ENCODE measurements at regions not wholly inside any gene's neighbourhood (a gene's known extent, or its start where the extent isn't known, plus 50 kb on each side); places are given as distances from the start of the nearest gene placed in this dataset.
"Not testable (repeated sequence)": the region's sequence is repeated elsewhere in the genome, so short reads cannot be mapped to it uniquely, and the experiment has no call there.

DNA sequence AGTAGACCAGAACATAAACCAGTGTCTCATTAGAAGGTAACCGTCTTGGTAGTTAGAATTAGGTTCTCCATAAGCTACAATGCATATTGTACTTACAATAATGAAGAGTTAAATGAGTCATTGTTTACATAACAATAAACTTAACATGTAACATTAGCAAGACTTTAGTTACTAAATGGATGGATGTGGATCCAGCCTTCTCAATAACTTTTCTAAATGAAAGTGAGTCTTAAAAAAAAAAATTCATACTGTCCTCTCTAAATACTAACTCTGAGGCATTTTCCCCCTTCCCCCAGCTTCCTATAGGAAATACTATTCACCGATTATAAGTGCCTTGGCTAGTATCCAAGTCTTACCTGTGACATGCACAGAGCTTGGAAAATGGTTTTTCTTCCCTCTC lies 155.3 kb downstream of the CYB561 start:
- ATAC-seq (no peak), DNase-seq (no peak)
- H3K4me1 Mint-ChIP-seq: peaks cover under 1% of the 10 kb centered on the region
- no peak overlapping the region for H3K4me3 Mint-ChIP-seq
- no peaks in the 10 kb centered on the region for H3K27me3 Mint-ChIP-seq
- H3K9me3 Mint-ChIP-seq (ENCODE audit: low read depth): peaks cover 13% of the 10 kb centered on the region
- no peak overlapping the region for H3K27ac Mint-ChIP-seq
- CTCF ChIA-PET: no interaction called here
- H3K36me3 Mint-ChIP-seq: peaks cover 15% of the 10 kb centered on the region

DNA sequence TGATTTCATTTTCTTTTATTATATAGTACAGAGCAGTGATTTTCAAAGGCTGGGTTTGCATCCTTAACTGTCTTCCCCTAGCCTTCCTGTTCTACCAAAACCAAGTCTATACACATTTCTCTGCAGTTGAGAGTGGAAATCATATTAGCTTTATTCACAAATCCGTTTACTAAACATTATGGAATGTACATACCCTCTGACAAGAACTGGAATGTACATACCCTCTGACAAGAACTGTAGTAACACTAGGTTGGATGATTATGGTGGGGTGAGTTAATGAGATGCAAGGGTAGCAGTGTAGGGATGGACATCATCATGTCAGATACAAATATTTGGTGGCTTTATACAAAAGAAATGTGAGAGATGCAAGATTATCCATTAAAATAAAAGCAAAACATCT lies 154.8 kb downstream of the CYB561 start:
- CTCF ChIA-PET: no interaction called here
- H3K27me3 Mint-ChIP-seq: no peaks in the 10 kb centered on the region
- H3K27ac Mint-ChIP-seq: no peak overlapping the region

DNA sequence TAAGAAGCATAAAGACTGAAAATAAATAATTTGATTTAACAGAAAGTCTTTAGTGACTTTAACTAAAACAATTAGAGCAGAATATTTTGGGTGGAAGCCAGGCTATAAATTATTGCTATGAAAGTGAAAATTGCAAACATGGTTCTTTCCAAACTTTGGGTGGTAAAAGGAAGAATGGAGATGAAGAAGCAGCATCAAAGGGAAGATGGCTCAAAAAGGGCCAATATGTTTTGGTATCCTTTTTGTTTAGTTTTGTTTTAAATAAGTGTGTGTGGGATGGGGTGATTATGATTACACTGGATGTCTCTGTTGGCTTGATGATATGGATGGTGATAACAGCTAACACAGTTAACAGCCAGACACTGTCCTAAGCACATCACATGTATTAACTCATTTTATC lies 153.7 kb downstream of the CYB561 start:
- H3K9me3 Mint-ChIP-seq (ENCODE audit: low read depth): peaks cover 12% of the 10 kb centered on the region
- H3K27me3 Mint-ChIP-seq: no peaks in the 10 kb centered on the region
- CTCF ChIA-PET: no interaction called here
- H3K4me1 Mint-ChIP-seq: peaks cover 4% of the 10 kb centered on the region
- H3K36me3 Mint-ChIP-seq: peaks cover 16% of the 10 kb centered on the region
- no peak overlapping the region for H3K27ac Mint-ChIP-seq
- DNase-seq (no peak), ATAC-seq (no peak)
- no peak overlapping the region for H3K4me3 Mint-ChIP-seq

More for the DNA sequence above, 154.8 kb downstream of the CYB561 start:
- Mint-ChIP-seq H3K9me3 (ENCODE audit: low read depth) (peaks cover 13% of the 10 kb centered on the region), H3K4me3 (no peak overlapping the region), H3K4me1 (peaks cover 4% of the 10 kb centered on the region), H3K36me3 (peaks cover 19% of the 10 kb centered on the region)
- ATAC-seq (no peak), DNase-seq (no peak)

DNA sequence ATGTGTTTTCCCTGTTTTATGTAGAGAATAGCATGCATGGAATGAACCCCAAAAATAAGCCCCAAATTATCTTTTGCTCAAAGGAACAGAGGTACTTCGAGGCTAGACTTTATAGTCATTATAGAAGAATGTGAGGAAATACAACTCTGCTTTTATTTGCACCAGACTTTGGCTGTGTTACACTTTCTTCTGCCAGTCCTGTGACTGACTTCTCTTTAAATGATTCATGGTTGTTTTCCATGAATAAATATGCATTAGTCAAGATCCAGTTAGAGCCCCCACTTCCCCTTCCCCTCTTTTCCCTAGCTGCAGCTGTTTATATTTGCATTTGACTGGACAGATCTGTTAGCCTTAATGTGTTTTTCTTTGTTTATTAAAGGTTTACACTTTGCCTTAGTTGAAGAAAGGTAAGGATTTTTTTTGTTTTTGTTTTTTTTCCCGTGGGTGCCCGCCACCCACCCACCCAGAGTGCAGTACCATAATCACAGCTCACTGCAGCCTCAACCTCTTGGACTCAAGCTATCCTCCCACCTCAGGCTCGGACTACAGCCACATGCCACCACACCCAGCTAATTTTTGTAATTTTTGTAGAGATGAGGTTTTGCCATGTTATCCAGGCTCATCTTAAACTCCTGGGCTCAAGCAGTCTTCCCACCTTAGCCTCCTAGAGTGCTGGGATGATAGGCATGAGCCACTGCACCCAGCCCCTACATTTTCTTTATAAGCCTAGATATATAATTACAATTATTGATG lies 152.6 kb downstream of the CYB561 start:
- ATAC-seq (no peak), DNase-seq (no peak)
- Mint-ChIP-seq H3K4me3 (no peak overlapping the region), H3K27ac (no peak overlapping the region), H3K36me3 (peaks cover 14% of the 10 kb centered on the region), H3K4me1 (peaks cover 4% of the 10 kb centered on the region), H3K9me3 (ENCODE audit: low read depth) (peaks cover 9% of the 10 kb centered on the region), H3K27me3 (no peaks in the 10 kb centered on the region)
- CTCF ChIA-PET: no interaction called here

DNA sequence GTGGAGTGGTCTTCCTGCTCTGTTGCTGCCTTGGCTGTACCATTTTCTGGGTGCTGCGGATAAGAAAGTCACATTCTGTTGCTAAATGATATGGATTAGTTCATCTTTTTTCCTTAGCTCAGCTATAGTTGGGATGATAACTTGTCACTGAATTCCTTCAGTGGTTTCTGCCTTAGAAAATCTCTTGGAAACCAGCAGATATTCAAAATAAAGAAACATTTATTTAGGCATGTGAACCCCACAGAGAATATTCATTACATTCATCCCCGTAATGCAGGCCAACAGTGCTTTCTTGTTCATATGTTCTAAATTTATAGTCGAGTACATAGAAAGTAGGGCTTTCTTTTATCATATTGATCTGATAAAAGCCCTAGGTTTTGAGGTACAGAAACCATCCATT lies 151.3 kb downstream of the CYB561 start:
- Mint-ChIP-seq H3K4me3 (no peak overlapping the region), H3K9me3 (ENCODE audit: low read depth) (peaks cover 11% of the 10 kb centered on the region), H3K36me3 (peaks cover 13% of the 10 kb centered on the region), H3K27ac (no peak overlapping the region), H3K27me3 (no peaks in the 10 kb centered on the region), H3K4me1 (peaks cover 4% of the 10 kb centered on the region)
- DNase-seq: no peak
- ATAC-seq: no peak
- CTCF ChIA-PET: no interaction called here

DNA sequence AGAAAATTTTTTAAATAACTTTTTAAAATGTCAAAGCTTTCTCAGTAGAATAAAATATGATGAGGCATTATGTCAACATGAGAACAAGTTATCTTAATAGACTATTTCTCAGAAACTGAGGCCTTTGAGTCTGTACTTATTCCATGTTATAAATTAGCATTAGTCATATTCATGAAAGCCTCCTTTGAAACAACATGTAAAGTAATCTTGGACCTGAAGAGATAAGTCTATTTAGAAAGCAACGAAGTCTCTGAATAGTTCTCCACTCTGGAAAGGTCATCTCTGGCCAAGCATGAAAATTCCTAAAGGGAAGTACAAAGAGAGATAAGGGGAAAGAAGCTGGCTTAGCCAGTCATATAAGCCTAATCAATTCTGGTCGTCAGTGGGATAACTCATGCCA lies 150.8 kb downstream of the CYB561 start:
- no peak for DNase-seq
- Mint-ChIP-seq H3K27me3 (no peaks in the 10 kb centered on the region), H3K27ac (no peak overlapping the region), H3K36me3 (peaks cover 13% of the 10 kb centered on the region), H3K9me3 (ENCODE audit: low read depth) (peaks cover 11% of the 10 kb centered on the region), H3K4me3 (no peak overlapping the region), H3K4me1 (peaks cover 4% of the 10 kb centered on the region)
- CTCF ChIA-PET: no interaction called here
- ATAC-seq: no peak

DNA sequence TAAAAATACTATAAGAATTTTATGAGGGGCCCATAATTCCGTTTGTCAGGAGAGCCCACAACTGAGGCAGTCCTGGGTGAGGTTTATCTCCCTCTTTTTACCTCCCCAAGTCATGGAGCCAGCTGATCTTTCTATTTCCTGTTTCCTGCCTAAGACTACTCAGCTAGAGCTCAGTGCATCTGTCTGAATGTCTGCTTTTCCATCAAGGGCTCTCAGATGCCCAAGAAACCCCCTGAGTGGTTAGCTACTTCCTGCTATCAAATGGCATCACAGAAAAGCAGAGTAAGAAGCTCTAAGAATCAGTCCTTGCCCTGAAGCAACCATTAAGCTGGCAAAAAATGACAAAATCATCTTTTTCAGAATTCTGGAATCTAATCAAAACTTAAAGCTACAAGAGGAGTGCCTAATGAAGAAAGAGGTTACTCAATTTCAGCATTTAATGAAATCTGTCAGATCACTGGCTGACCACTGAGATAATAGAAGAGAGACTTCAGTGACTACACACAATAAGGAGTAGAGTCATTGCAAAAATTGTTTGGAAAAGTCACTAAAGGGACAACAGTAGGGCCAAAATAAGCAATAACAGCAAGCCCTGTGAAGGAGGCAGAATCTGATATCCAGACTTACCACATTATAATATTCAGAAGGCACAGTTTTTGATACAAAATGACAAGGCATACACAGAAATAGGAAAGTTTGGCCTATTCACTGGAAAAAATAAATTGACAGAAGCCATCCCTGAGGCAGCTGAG lies 150.1 kb downstream of the CYB561 start:
- H3K9me3 Mint-ChIP-seq (ENCODE audit: low read depth): peaks cover 11% of the 10 kb centered on the region
- H3K4me1 Mint-ChIP-seq: peaks cover 4% of the 10 kb centered on the region
- no peaks in the 10 kb centered on the region for H3K27me3 Mint-ChIP-seq
- DNase-seq: no peak
- no peak overlapping the region for H3K4me3 Mint-ChIP-seq
- H3K36me3 Mint-ChIP-seq: peaks cover 15% of the 10 kb centered on the region
- H3K27ac Mint-ChIP-seq: no peak overlapping the region
- CTCF ChIA-PET: no interaction called here
- ATAC-seq: no peak

DNA sequence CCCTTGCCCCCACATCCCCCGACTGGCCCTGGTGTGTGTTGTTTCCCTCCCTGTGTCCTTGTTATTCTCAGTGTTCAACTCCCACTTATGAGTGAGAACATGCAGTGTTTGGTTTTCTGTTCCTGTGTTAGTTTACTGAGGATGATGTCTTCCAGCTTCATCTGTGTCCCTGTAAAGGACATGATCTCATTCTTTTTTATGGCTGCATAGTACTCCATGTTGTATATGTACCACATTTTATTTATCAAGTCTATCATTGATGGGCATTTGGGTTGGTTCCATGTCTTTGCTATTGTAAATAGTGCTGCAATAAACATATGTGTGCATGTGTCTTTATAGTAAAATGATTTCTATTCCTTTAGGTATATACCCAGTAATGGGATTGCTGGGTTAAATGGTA lies 147.2 kb downstream of the CYB561 start:
- Mint-ChIP-seq H3K9me3 (ENCODE audit: low read depth) (peaks cover 11% of the 10 kb centered on the region), H3K36me3 (peaks cover 17% of the 10 kb centered on the region)
- CTCF ChIA-PET, H3K27me3 Mint-ChIP-seq, H3K27ac Mint-ChIP-seq, H3K4me1 Mint-ChIP-seq, ATAC-seq, H3K4me3 Mint-ChIP-seq, DNase-seq: not testable (repeated sequence)

DNA sequence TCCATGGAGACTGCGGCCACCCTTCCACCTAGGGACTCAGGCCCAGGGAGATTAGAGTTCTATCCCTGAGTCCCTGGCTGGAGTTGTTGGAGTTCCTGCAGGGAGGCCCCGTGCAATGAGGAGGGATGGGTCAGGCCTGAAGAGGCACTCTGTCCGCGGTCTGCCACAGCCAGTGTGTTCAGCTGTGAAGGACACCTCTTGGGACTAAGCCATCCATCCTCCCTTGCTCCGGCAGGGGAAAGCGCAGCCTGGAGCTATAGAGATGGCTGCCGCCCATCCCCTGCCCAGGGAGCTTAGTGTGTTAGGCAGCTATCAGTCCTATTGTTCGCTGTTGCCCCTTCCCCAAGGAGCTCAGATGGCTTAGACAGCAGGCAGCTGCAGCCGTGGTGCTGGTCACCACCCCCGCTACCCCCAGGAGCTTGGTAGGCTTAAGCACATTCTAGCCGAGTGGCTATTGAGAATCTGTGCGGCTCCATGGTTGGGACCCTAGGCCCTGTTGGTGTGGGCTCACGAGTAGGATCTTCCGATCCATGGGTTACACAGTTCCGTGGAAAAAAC lies 141.3 kb downstream of the CYB561 start:
- Mint-ChIP-seq H3K27me3 (no peaks in the 10 kb centered on the region), H3K36me3 (peaks cover 9% of the 10 kb centered on the region), H3K4me3 (no peak overlapping the region), H3K4me1 (no peaks in the 10 kb centered on the region), H3K9me3 (ENCODE audit: low read depth) (peaks cover 2% of the 10 kb centered on the region), H3K27ac (no peak overlapping the region)
- DNase-seq (no peak), ATAC-seq (no peak)
- CTCF ChIA-PET: no interaction called here

DNA sequence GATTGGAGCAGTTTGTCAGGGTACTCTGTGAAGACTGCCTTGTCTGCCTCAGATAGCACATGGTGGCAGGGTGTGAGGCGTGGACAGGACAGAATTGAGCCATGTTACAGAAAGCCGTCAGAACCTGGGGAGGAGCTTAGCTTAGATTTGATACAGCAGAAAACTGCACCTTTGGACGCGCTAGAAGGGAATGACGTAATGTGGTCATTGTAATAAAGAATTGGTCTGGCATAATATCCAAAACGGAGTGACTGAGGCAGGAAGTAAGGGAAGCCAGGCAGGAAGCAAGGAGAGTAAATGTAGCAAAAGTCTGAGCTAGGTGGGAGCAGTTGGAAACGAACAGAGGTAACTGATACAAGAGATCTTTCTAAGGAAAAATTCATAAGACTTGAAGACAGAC lies 140.2 kb downstream of the CYB561 start:
- H3K36me3 Mint-ChIP-seq: peaks cover 7% of the 10 kb centered on the region
- CTCF ChIA-PET: no interaction called here
- ATAC-seq (no peak), DNase-seq (no peak)
- peaks cover 3% of the 10 kb centered on the region for H3K4me1 Mint-ChIP-seq
- no peak overlapping the region for H3K27ac Mint-ChIP-seq
- no peak overlapping the region for H3K4me3 Mint-ChIP-seq
- no peaks in the 10 kb centered on the region for H3K27me3 Mint-ChIP-seq
- peaks cover 2% of the 10 kb centered on the region for H3K9me3 Mint-ChIP-seq (ENCODE audit: low read depth)

DNA sequence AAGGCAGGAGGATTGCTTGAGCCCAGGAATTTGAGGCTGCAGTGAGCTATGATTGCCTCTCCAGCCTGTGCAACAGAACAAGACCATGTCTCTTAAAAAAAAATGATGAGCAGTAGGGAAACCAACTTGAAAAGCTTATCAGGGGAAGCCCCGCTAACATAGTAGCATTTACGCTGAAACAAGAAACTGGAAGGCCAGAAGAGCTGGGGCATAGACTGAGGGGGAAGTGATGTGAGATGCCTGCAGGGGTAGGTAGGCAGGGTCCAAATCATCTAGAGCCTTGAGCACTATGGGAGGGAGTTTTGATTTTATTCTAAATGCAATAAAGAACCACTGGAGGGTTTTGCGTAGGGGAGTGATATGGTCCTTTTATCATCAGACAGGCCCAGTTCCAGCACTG lies 139.3 kb downstream of the CYB561 start:
- Mint-ChIP-seq H3K9me3 (ENCODE audit: low read depth) (peaks cover 2% of the 10 kb centered on the region), H3K4me1 (peaks cover 8% of the 10 kb centered on the region), H3K4me3 (no peak overlapping the region), H3K27ac (no peak overlapping the region), H3K36me3 (peaks cover 7% of the 10 kb centered on the region), H3K27me3 (no peaks in the 10 kb centered on the region)
- DNase-seq: no peak
- ATAC-seq: no peak
- CTCF ChIA-PET: no interaction called here

DNA sequence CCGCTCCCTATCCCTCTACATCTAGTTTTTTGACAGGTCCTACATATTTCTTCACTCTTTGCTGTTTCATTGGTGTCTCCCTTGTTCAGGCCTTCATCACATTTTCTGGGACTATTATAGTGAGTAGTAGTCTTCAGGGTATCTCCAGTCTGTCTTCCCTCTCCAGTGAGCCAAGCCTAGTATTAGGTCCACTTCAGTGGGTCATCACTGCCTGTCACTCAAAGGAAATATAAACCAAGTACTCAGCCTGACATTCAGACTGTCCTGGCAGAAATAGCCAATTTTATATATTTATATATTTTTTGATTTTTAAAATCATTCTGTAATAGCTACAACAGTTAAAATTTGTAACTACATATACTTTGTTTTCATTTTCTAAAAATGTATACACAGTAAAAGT lies 137.8 kb downstream of the CYB561 start:
- peaks cover 2% of the 10 kb centered on the region for H3K9me3 Mint-ChIP-seq (ENCODE audit: low read depth)
- no peaks in the 10 kb centered on the region for H3K27me3 Mint-ChIP-seq
- ATAC-seq (no peak), DNase-seq (no peak)
- no peak overlapping the region for H3K4me3 Mint-ChIP-seq
- no peak overlapping the region for H3K27ac Mint-ChIP-seq
- peaks cover 8% of the 10 kb centered on the region for H3K4me1 Mint-ChIP-seq
- CTCF ChIA-PET: interaction anchor here (0.9 to 1.4 kb wide), 2 partner anchors 29 to 242 kb away, joined by 3 read pairs; partner anchors contain the start of gene DCAF7
- H3K36me3 Mint-ChIP-seq: peaks cover 10% of the 10 kb centered on the region

DNA sequence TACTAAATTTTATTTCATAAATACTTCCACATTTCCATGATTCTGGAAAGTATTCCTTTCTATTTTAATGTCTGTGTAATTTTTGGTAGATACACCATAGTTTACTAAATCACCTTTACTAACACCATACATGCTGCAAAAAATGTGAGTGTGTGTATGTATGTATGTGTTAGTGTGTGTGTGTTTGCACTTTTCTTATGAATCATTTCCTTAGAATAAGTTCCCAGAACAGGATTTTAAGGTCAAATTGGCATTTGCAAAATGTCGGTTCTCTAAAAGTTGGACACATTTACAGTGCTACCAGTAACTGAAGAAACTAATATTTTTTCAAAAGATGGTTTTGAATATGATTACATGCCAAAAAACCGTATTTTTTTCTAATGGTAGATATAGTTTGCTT lies 137.1 kb downstream of the CYB561 start:
- CTCF ChIA-PET: interaction anchor here (1.4 kb wide), 1 partner anchor 241 kb away, joined by 3 read pairs; the partner anchor contains the start of gene DCAF7
- no peak for ATAC-seq
- no peak overlapping the region for H3K4me3 Mint-ChIP-seq

DNA sequence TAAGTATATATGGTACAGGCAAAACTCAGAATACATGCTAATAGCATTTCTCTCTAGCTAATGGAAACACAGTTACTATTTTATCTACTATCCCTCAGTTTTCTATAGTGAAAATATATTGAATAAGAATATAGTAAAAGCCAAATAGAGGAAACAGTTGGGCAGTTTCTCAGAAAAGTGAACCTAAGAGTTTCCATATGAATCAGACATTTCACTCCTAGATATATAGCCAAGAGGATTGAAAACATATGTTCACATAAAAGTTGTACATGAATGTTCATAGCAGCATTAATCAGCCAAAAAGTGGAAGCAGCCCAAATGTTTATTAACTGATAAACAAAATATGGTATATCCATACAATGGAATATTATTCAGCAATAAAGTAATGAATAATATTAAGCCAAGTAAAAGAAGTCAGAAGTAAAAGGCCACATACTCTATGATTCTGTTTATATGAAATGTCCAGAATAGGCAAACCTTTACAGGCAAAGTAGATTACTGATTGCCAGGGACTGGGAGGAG lies 134.6 kb downstream of the CYB561 start:
- H3K27me3 Mint-ChIP-seq: no peaks in the 10 kb centered on the region
- DNase-seq (no peak), ATAC-seq (peak; percentile 12)
- H3K4me1 Mint-ChIP-seq: peaks cover 8% of the 10 kb centered on the region
- peaks cover 8% of the 10 kb centered on the region for H3K36me3 Mint-ChIP-seq
- H3K4me3 Mint-ChIP-seq: no peak overlapping the region
- H3K27ac Mint-ChIP-seq: no peak overlapping the region
- H3K9me3 Mint-ChIP-seq (ENCODE audit: low read depth): no peaks in the 10 kb centered on the region
- CTCF ChIA-PET: no interaction called here

More for the DNA sequence above, 137.1 kb downstream of the CYB561 start:
- H3K4me1 Mint-ChIP-seq: peaks cover 8% of the 10 kb centered on the region
- peaks cover 2% of the 10 kb centered on the region for H3K9me3 Mint-ChIP-seq (ENCODE audit: low read depth)
- H3K36me3 Mint-ChIP-seq: peaks cover 5% of the 10 kb centered on the region
- no peak for DNase-seq
- no peaks in the 10 kb centered on the region for H3K27me3 Mint-ChIP-seq
- H3K27ac Mint-ChIP-seq: no peak overlapping the region

Data from activated CD8-positive, alpha-beta memory T cell treated with anti-CD3 and anti-CD28 coated beads, Interleukin-2, amount 10 ng/mL, durations not matched to agents 7 days and 5 days (primary cell).